Mammary epithelial cell (primary cell): ENCODE measurements at regions not wholly inside any gene's neighbourhood (a gene's known extent, or its start where the extent isn't known, plus 50 kb on each side); places are given as distances from the start of the nearest gene placed in this dataset.

Experiments used
- EZH2 ChIP-seq: IDR thresholded peaks from 2 replicates; pipeline ENCODE4 v1.6.1; 2012; ENCODE audit warnings: low read length, inconsistent platforms, borderline replicate concordance
- TF ChIP-seq, protein P1 (sequence below), 2 donors: IDR thresholded peaks in 1 of 2; conservative IDR thresholded peaks in 1 of 2; 2 replicates each; pipeline ENCODE4 v1.5.1; 2011 to 2012; ENCODE audit warnings: inconsistent platforms in 2 of 2, low read length in 2 of 2, mild to moderate bottlenecking in 2 of 2, control low read depth in 1 of 2, low read depth in 1 of 2; ENCODE audit not compliant: insufficient read depth in 1 of 2; ENCODE audit errors: extremely low read depth in 1 of 2

DNA sequence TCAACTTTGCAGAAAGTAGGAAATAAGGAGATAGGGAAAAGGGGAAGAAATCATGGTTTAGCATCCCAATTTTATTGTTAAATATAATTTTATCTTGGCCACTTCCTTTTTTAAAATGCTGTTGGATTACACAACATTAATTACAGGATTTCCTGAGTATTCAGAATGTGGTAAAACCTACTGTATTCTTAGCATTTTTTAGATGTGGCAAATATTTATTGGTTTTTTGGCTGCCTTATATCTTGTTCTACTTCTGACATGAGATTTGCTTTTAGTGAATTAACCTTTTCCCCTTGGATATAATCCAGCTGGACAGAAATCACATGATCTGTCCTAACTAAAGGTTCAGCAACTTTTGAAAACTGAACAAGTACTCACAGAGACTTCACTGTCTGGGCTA is 104.9 kb downstream of the PTGS2 start:
- TF ChIP-seq, protein P1, sequence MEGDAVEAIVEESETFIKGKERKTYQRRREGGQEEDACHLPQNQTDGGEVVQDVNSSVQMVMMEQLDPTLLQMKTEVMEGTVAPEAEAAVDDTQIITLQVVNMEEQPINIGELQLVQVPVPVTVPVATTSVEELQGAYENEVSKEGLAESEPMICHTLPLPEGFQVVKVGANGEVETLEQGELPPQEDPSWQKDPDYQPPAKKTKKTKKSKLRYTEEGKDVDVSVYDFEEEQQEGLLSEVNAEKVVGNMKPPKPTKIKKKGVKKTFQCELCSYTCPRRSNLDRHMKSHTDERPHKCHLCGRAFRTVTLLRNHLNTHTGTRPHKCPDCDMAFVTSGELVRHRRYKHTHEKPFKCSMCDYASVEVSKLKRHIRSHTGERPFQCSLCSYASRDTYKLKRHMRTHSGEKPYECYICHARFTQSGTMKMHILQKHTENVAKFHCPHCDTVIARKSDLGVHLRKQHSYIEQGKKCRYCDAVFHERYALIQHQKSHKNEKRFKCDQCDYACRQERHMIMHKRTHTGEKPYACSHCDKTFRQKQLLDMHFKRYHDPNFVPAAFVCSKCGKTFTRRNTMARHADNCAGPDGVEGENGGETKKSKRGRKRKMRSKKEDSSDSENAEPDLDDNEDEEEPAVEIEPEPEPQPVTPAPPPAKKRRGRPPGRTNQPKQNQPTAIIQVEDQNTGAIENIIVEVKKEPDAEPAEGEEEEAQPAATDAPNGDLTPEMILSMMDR (conservative IDR thresholded peaks at IDR 0.05 in 1 of 2, IDR thresholded peaks at IDR 0.05 in 1 of 2; ENCODE audit: extremely low read depth in 1 of 2, insufficient read depth in 1 of 2, low read depth in 1 of 2, low read length in 2 of 2), result no peak
- TF ChIP-seq EZH2, result no peak
